HCT116 (cell line): ENCODE measurements at regions not wholly inside any gene's neighbourhood (a gene's known extent, or its start where the extent isn't known, plus 50 kb on each side); places are given as distances from the start of the nearest gene placed in this dataset.

ENCODE experiments used
- ATAC-seq: fragments of 200-7000 bp; cut with Tn5 transposase; 2 replicates; pipeline ENCODE4 v1.9.1; 2020; ENCODE audit warnings: mild to moderate bottlenecking, moderate library complexity
- BruUV-seq: library from RNA; stranded (reverse); fragments of 400-500 nt; replicated peaks from 2 replicates; lab custom pipeline; 2021; lab: Mats Ljungman, UMichigan
- CTCF ChIA-PET: fragments of 300-600 bp; sonication (Branson Sonifier 250); formaldehyde crosslinking; loops from one replicate; lab custom pipeline; 2021; ENCODE audit warnings: antibody characterized with exemption; lab: Charles Lee
- POLR2A ChIA-PET: fragments of 300-600, 350-600 bp; sonication (Branson Sonifier 250); formaldehyde crosslinking; loops from one replicate; lab custom pipeline; 2021; ENCODE audit warnings: antibody characterized with exemption; lab: Charles Lee
- RAD21 ChIA-PET, 2 experiments: fragments of 300-600 bp; sonication (Branson Sonifier 250); formaldehyde crosslinking; loops; one replicate each; lab custom pipeline; 2023; ENCODE audit warnings: low total read pairs in 2 of 2; ENCODE audit not compliant: uncharacterized antibody in 2 of 2, unreplicated experiment in 2 of 2, low non-redundant PET in 1 of 2; lab: Charles Lee
- DNase-seq: peaks from one replicate; pipeline ENCODE4 v3.0.0-alpha.2; 2010; ENCODE audit warnings: low read depth, low spot score
- H2AFZ ChIP-seq: fragments of 200-600 bp; shearing (Covaris generic), sonication (generic); 2 replicates; pipeline ENCODE4 v1.6.1; 2017; ENCODE audit warnings: low read depth, mixed run types, mixed read lengths, antibody characterized with exemption, low read length; ENCODE audit not compliant: poor library complexity, severe bottlenecking
- H3K27ac ChIP-seq: 2 replicates; pipeline ENCODE4 v1.5.1; 2012; ENCODE audit warnings: low read depth, low read length
- H3K27me3 ChIP-seq: fragments of 200-600 bp; sonication (generic); 2 replicates; pipeline ENCODE4 v1.6.1; 2016; ENCODE audit warnings: mixed run types, low read length, mixed read lengths; ENCODE audit not compliant: insufficient read depth
- H3K36me3 ChIP-seq, 2 experiments: fragments of 200-500 bp in 1 of 2; fragments of 200-600 bp in 1 of 2; sonication (Bioruptor generic) in 1 of 2; sonication (generic) in 1 of 2; 2 replicates each; pipeline versions ENCODE4 v1.5.1 to v1.6.1; 2014 to 2016; ENCODE audit warnings: low read length in 2 of 2, inconsistent platforms in 1 of 2, mixed read lengths in 1 of 2, mixed run types in 1 of 2; ENCODE audit not compliant: insufficient read depth in 2 of 2, control insufficient read depth in 1 of 2
- H3K4me1 ChIP-seq, 2 experiments: fragments of 200-600 bp in 1 of 2; sonication (generic) in 1 of 2; 2 replicates each; pipeline versions ENCODE4 v1.5.1 to v1.6.1; 2012 to 2017; ENCODE audit warnings: low read length in 2 of 2, inconsistent platforms in 1 of 2, mild to moderate bottlenecking in 1 of 2, mixed read lengths in 1 of 2, mixed run types in 1 of 2, moderate library complexity in 1 of 2; ENCODE audit not compliant: insufficient read depth in 2 of 2, control insufficient read depth in 1 of 2
- H3K4me2 ChIP-seq: fragments of 200-600 bp; sonication (generic); 2 replicates; pipeline ENCODE4 v1.6.1; 2017; ENCODE audit warnings: mixed run types, low read length, mixed read lengths
- H3K4me3 ChIP-seq, 2 experiments: fragments of 200-600 bp in 1 of 2; sonication (generic) in 1 of 2; replicated peaks in 1 of 2; 2 replicates each; pipeline ENCODE4 v1.5.1; 2011 to 2016; ENCODE audit warnings: low read length in 2 of 2, control low read depth in 1 of 2, low read depth in 1 of 2, mild to moderate bottlenecking in 1 of 2, mixed read lengths in 1 of 2, mixed run types in 1 of 2
- H3K79me2 ChIP-seq: fragments of 200-600 bp; sonication (generic); 2 replicates; pipeline ENCODE4 v1.6.1; 2017; ENCODE audit warnings: mild to moderate bottlenecking, mixed run types, low read length, moderate library complexity, mixed read lengths; ENCODE audit not compliant: insufficient read depth
- H3K9ac ChIP-seq: fragments of 200-600 bp; sonication (generic); 2 replicates; pipeline ENCODE4 v1.6.1; 2016; ENCODE audit warnings: low read length, mixed read lengths
- H3K9me2 ChIP-seq: fragments of 200-600 bp; sonication (generic), shearing (Covaris generic); 2 replicates; pipeline ENCODE4 v1.6.1; 2017; ENCODE audit warnings: mixed run types, mild to moderate bottlenecking, moderate library complexity; ENCODE audit not compliant: insufficient read depth
- H3K9me3 ChIP-seq, 2 experiments: fragments of 200-500 bp in 1 of 2; fragments of 200-600 bp in 1 of 2; sonication (Bioruptor generic) in 1 of 2; sonication (generic) in 1 of 2; 2 replicates each; pipeline ENCODE4 v1.6.1; 2014 to 2017; ENCODE audit warnings: low read length in 2 of 2, mixed read lengths in 2 of 2, inconsistent platforms in 1 of 2, low read depth in 1 of 2, mild to moderate bottlenecking in 1 of 2, mixed run types in 1 of 2, moderate library complexity in 1 of 2; ENCODE audit not compliant: control insufficient read depth in 1 of 2, insufficient read depth in 1 of 2
- H4K20me1 ChIP-seq: fragments of 200-600 bp; sonication (generic), shearing (Covaris generic); 2 replicates; pipeline ENCODE4 v1.6.1; 2017; ENCODE audit warnings: mixed run types, mild to moderate bottlenecking, moderate library complexity; ENCODE audit not compliant: insufficient read depth
- ATF3 ChIP-seq: IDR thresholded peaks from 2 replicates; pipeline ENCODE4 v1.6.1; 2012
- EGR1 ChIP-seq: IDR thresholded peaks from 2 replicates; pipeline ENCODE4 v1.6.1; 2012; ENCODE audit warnings: low read depth
- EZH2 ChIP-seq: fragments of 200-600 bp; sonication (generic); IDR thresholded peaks from 2 replicates; pipeline ENCODE4 v1.6.1; 2017; ENCODE audit warnings: antibody characterized with exemption, mixed run types
- POLR2A ChIP-seq: IDR thresholded peaks from 2 replicates; pipeline ENCODE4 v1.7.0; 2011; ENCODE audit warnings: borderline replicate concordance; ENCODE audit not compliant: insufficient read depth, insufficient read length; ENCODE audit errors: extremely low read depth
- POLR2AphosphoS5 ChIP-seq: IDR thresholded peaks from 2 replicates; pipeline ENCODE4 v1.6.1; 2011; ENCODE audit warnings: mild to moderate bottlenecking, low read depth, low read length, moderate library complexity
- RAD21 ChIP-seq: IDR thresholded peaks from 2 replicates; pipeline ENCODE4 v1.6.1; 2012; ENCODE audit warnings: low read depth, mild to moderate bottlenecking
- SIN3A ChIP-seq: IDR thresholded peaks from 2 replicates; pipeline ENCODE4 v1.6.1; 2012; ENCODE audit warnings: low read depth
- SP1 ChIP-seq: IDR thresholded peaks from 2 replicates; pipeline ENCODE4 v1.6.1; 2012; ENCODE audit warnings: low read depth
- YY1 ChIP-seq: IDR thresholded peaks from 2 replicates; pipeline ENCODE4 v1.6.1; 2011; ENCODE audit warnings: low read length, low read depth, moderate library complexity, mild to moderate bottlenecking; ENCODE audit not compliant: insufficient replicate concordance; ENCODE audit errors: extremely low read depth
- ZFX ChIP-seq: fragments of 450-650 bp; IDR thresholded peaks from 2 replicates; pipeline ENCODE4 v1.6.1; 2017
- intact Hi-C: fragments of 100-400 bp; cut with micrococcal nuclease; formaldehyde crosslinking; loops from 2 replicates; pipeline ENCODE4 v1.10.0; 2022
- TF ChIP-seq, protein P1 (sequence below): IDR thresholded peaks from 2 replicates; pipeline ENCODE4 v1.6.1; 2012; ENCODE audit warnings: low read depth
- TF ChIP-seq, protein P2 (sequence below): IDR thresholded peaks from 2 replicates; pipeline ENCODE4 v1.6.1; 2012
- TF ChIP-seq, protein P3 (sequence below), 3 experiments: fragments of 200-600 bp in 1 of 3; sonication (generic) in 1 of 3; IDR thresholded peaks in 2 of 3; conservative IDR thresholded peaks in 1 of 3; 2 replicates each; pipeline ENCODE4 v1.5.1; 2012 to 2017; ENCODE audit warnings: low read depth in 2 of 3, low read length in 2 of 3, antibody characterized with exemption in 1 of 3, borderline replicate concordance in 1 of 3, control low read depth in 1 of 3, mild to moderate bottlenecking in 1 of 3, mixed read lengths in 1 of 3, mixed run types in 1 of 3, moderate library complexity in 1 of 3; ENCODE audit not compliant: insufficient read depth in 1 of 3

DNA sequence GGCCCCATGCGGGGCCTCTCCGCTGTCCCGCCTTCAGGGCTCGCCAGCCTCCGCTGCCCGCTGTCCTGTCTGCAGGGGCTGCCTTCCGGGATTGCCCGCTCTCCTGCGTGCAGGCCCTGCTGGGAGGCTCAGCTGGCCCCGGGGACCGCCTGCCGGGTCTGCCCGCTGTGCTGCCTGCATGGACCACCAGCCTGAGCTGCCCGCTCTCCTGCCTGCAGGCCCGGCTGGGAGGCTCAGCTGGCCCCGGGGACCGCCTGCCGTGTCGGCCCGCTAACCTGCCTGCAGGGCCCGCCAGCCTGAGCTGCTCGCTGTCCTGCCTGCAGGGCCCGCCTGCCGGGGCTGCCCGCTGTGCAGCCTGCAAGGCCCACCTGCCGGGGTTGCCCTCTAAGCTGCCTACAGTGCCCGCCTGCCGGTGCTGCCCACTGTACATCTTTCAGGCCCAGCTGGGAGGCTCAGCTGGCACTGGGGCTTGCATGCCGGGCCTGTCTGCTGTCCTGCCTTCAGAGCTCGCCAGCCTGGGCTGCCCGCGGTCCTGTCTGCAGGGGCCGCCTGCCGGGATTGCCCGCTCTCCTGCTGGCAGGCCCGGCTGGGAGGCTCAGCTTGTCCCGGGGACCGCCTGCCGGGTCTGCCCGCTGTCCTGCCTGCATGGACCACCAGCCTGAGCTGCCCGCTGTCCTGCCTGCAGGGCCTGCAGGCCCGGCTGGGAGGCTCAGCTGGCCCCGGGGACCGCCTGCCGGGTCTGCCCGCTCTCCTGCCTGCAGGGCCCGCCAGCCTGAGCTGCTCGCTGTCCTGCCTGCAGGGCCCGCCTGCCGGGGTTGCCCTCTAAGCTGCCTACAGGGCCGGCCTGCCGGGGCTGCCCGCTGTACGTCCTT, 165.1 kb downstream of the GLRX3 start:
- no peaks in the 10 kb centered on the region for H3K79me2 ChIP-seq
- no peak for TF ChIP-seq YY1
- TF ChIP-seq, protein P1, sequence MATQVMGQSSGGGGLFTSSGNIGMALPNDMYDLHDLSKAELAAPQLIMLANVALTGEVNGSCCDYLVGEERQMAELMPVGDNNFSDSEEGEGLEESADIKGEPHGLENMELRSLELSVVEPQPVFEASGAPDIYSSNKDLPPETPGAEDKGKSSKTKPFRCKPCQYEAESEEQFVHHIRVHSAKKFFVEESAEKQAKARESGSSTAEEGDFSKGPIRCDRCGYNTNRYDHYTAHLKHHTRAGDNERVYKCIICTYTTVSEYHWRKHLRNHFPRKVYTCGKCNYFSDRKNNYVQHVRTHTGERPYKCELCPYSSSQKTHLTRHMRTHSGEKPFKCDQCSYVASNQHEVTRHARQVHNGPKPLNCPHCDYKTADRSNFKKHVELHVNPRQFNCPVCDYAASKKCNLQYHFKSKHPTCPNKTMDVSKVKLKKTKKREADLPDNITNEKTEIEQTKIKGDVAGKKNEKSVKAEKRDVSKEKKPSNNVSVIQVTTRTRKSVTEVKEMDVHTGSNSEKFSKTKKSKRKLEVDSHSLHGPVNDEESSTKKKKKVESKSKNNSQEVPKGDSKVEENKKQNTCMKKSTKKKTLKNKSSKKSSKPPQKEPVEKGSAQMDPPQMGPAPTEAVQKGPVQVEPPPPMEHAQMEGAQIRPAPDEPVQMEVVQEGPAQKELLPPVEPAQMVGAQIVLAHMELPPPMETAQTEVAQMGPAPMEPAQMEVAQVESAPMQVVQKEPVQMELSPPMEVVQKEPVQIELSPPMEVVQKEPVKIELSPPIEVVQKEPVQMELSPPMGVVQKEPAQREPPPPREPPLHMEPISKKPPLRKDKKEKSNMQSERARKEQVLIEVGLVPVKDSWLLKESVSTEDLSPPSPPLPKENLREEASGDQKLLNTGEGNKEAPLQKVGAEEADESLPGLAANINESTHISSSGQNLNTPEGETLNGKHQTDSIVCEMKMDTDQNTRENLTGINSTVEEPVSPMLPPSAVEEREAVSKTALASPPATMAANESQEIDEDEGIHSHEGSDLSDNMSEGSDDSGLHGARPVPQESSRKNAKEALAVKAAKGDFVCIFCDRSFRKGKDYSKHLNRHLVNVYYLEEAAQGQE: no peak
- TF ChIP-seq ATF3: no peak
- TF ChIP-seq, protein P2, sequence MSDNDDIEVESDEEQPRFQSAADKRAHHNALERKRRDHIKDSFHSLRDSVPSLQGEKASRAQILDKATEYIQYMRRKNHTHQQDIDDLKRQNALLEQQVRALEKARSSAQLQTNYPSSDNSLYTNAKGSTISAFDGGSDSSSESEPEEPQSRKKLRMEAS: no peak
- no peak for TF ChIP-seq POLR2A
- TF ChIP-seq POLR2AphosphoS5: no peak
- no peak for TF ChIP-seq EZH2
- TF ChIP-seq ZFX: no peak
- no peak for TF ChIP-seq SIN3A
- no peak for TF ChIP-seq SP1
- TF ChIP-seq RAD21: no peak
- TF ChIP-seq, protein P3, sequence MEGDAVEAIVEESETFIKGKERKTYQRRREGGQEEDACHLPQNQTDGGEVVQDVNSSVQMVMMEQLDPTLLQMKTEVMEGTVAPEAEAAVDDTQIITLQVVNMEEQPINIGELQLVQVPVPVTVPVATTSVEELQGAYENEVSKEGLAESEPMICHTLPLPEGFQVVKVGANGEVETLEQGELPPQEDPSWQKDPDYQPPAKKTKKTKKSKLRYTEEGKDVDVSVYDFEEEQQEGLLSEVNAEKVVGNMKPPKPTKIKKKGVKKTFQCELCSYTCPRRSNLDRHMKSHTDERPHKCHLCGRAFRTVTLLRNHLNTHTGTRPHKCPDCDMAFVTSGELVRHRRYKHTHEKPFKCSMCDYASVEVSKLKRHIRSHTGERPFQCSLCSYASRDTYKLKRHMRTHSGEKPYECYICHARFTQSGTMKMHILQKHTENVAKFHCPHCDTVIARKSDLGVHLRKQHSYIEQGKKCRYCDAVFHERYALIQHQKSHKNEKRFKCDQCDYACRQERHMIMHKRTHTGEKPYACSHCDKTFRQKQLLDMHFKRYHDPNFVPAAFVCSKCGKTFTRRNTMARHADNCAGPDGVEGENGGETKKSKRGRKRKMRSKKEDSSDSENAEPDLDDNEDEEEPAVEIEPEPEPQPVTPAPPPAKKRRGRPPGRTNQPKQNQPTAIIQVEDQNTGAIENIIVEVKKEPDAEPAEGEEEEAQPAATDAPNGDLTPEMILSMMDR (IDR thresholded peaks at IDR 0.05 in 2 of 3, conservative IDR thresholded peaks at IDR 0.05 in 1 of 3; ENCODE audit: borderline replicate concordance in 1 of 3, insufficient read depth in 1 of 3, low read depth in 2 of 3, low read length in 2 of 3): no peak
- TF ChIP-seq EGR1: no peak
- no peaks in the 10 kb centered on the region for H3K4me1 ChIP-seq
- RAD21 ChIA-PET: no interaction called here
- intact Hi-C loops: no loop called here
- POLR2A ChIA-PET: no interaction called here
- H3K4me3 ChIP-seq: no peak overlapping the region
- no peaks in the 10 kb centered on the region for H3K9me2 ChIP-seq
- H3K27ac ChIP-seq: no peak overlapping the region
- no peaks in the 10 kb centered on the region for H3K36me3 ChIP-seq
- no peaks in the 10 kb centered on the region for H3K27me3 ChIP-seq
- DNase-seq (no peak), ATAC-seq (no peak)
- H3K9me3 ChIP-seq: no peaks in the 10 kb centered on the region
- no TSS peak for BruUV-seq
- no peak overlapping the region for H2AFZ ChIP-seq
- no peak overlapping the region for H3K9ac ChIP-seq
- CTCF ChIA-PET: no interaction called here
- H4K20me1 ChIP-seq: no peaks in the 10 kb centered on the region
- no peak overlapping the region for H3K4me2 ChIP-seq
